HepG2 (cell line): ENCODE measurements at regions not wholly inside any gene's neighbourhood (a gene's known extent, or its start where the extent isn't known, plus 50 kb on each side); places are given as distances from the start of the nearest gene placed in this dataset.

Experiments used
- CENPBD1 ChIP-seq: sonication (generic); formaldehyde crosslinking; IDR thresholded peaks from 2 replicates; pipeline ENCODE4 v1.8.0; 2022; ENCODE audit warnings: missing genetic modification reagents, low read depth, mild to moderate bottlenecking, borderline replicate concordance
- CTCF ChIP-seq: sonication (generic); formaldehyde crosslinking; IDR thresholded peaks from 2 replicates; pipeline ENCODE4 v1.5.0; 2020; ENCODE audit warnings: mild to moderate bottlenecking, missing genetic modification reagents, moderate library complexity
- DPF2 ChIP-seq: sonication (generic); formaldehyde crosslinking; IDR thresholded peaks from 2 replicates; pipeline ENCODE4 v1.4.0; 2020; ENCODE audit warnings: mild to moderate bottlenecking, low read depth, missing genetic modification reagents, borderline replicate concordance
- PAX8 ChIP-seq: sonication (generic); formaldehyde crosslinking; IDR thresholded peaks from 2 replicates; pipeline ENCODE4 v1.8.0; 2022; ENCODE audit warnings: mild to moderate bottlenecking, missing genetic modification reagents, borderline replicate concordance
- RBAK ChIP-seq: sonication (generic); formaldehyde crosslinking; IDR thresholded peaks from 2 replicates; pipeline ENCODE4 v1.5.1; 2020; ENCODE audit warnings: mild to moderate bottlenecking, missing genetic modification reagents
- RFX5 ChIP-seq: IDR thresholded peaks from 2 replicates; pipeline ENCODE4 v1.6.1; 2011; ENCODE audit warnings: low read depth, low read length, improper control_type of control experiment
- ZBTB7B ChIP-seq: sonication (generic); formaldehyde crosslinking; IDR thresholded peaks from 2 replicates; pipeline ENCODE4 v1.4.0; 2020; ENCODE audit warnings: missing genetic modification reagents
- ZNF768 ChIP-seq: sonication (generic); formaldehyde crosslinking; IDR thresholded peaks from 2 replicates; pipeline ENCODE4 v1.4.0; 2020; ENCODE audit warnings: missing genetic modification reagents
- TF ChIP-seq, protein P1 (sequence below): IDR thresholded peaks from 2 replicates; pipeline ENCODE4 v1.6.1; 2016; ENCODE audit warnings: missing biosample characterization, missing genetic modification reagents, low read depth
- TF ChIP-seq, protein P2 (sequence below): IDR thresholded peaks from 2 replicates; pipeline ENCODE4 v1.6.1; 2012; ENCODE audit warnings: inconsistent platforms

- TF ChIP-seq RBAK (CRISPR knock-in tag) (no peak), ZBTB7B (no peak), CTCF (CRISPR knock-in tag) (no peak), DPF2 (CRISPR knock-in tag) (no peak), ZNF768 (no peak), RFX5 (no peak), CENPBD1 (CRISPR knock-in tag) (no peak), PAX8 (no peak)
- TF ChIP-seq, protein P1, sequence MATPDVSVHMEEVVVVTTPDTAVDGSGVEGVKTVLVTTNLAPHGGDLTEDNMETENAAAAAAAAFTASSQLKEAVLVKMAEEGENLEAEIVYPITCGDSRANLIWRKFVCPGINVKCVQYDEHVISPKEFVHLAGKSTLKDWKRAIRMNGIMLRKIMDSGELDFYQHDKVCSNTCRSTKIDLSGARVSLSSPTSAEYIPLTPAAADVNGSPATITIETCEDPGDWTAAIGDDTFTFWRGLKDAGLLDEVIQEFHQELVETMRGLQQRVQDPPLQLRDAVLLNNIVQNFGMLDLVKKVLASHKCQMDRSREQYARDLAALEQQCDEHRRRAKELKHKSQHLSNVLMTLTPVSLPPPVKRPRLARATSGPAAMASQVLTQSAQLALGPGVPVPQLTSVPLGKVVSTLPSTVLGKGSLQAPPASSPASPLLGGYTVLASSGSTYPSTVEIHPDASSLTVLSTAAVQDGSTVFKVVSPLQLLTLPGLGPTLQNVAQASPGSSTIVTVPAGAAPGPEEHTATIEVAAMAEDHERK: no peak
- TF ChIP-seq, protein P2, sequence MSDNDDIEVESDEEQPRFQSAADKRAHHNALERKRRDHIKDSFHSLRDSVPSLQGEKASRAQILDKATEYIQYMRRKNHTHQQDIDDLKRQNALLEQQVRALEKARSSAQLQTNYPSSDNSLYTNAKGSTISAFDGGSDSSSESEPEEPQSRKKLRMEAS: no peak
Measured at GRCh38 chr16:9568261-9568660, 476.8 kb downstream of the HAPSTR1 start.
